DND-41 (cell line): ENCODE measurements at regions not wholly inside any gene's neighbourhood (a gene's known extent, or its start where the extent isn't known, plus 50 kb on each side); places are given as distances from the start of the nearest gene placed in this dataset.

Experiments
- ATAC-seq: fragments of 200-7000 bp; cut with Tn5 transposase; 3 replicates; pipeline ENCODE4 v1.9.1; 2021; ENCODE audit warnings: low read depth; ENCODE audit not compliant: insufficient read depth
- DNase-seq: peaks from one replicate; pipeline ENCODE4 v3.0.0-alpha.2; 2020
- H2AFZ ChIP-seq: 2 replicates; pipeline ENCODE4 v1.6.0; 2012; ENCODE audit warnings: low read depth, low read length
- H3K27ac ChIP-seq: 2 replicates; pipeline ENCODE4 v1.5.1; 2012; ENCODE audit warnings: low read length, inconsistent platforms
- H3K27me3 ChIP-seq: fragments of 200-600 bp; sonication (generic); 2 replicates; pipeline ENCODE4 v1.6.0; 2012; ENCODE audit warnings: low read length, mild to moderate bottlenecking, inconsistent platforms; ENCODE audit not compliant: insufficient read depth, poor library complexity
- H3K36me3 ChIP-seq: 2 replicates; pipeline ENCODE4 v1.5.1; 2012; ENCODE audit warnings: low read length, inconsistent platforms; ENCODE audit not compliant: insufficient read depth
- H3K4me1 ChIP-seq: 2 replicates; pipeline ENCODE4 v1.5.1; 2012; ENCODE audit warnings: mild to moderate bottlenecking, low read length; ENCODE audit not compliant: insufficient read depth
- H3K4me2 ChIP-seq: 2 replicates; pipeline ENCODE4 v1.6.0; 2012; ENCODE audit warnings: mild to moderate bottlenecking, moderate library complexity, low read length, inconsistent platforms; ENCODE audit not compliant: insufficient read depth
- H3K4me3 ChIP-seq, 2 experiments: fragments of 200-600 bp in 1 of 2; shearing (Covaris generic) in 1 of 2; 2 replicates each; pipeline ENCODE4 v1.5.1; 2012 to 2016; ENCODE audit warnings: inconsistent platforms in 2 of 2, low read length in 2 of 2, mild to moderate bottlenecking in 2 of 2, low read depth in 1 of 2, moderate library complexity in 1 of 2
- H3K79me2 ChIP-seq: 2 replicates; pipeline ENCODE4 v1.6.0; 2012; ENCODE audit warnings: low read length, inconsistent platforms; ENCODE audit not compliant: insufficient read depth
- H3K9ac ChIP-seq: 2 replicates; pipeline ENCODE4 v1.6.0; 2012; ENCODE audit warnings: low read depth, mild to moderate bottlenecking, inconsistent platforms, low read length, moderate library complexity
- H3K9me3 ChIP-seq: 2 replicates; pipeline ENCODE4 v1.5.1; 2012; ENCODE audit warnings: low read length, moderate library complexity, mild to moderate bottlenecking, inconsistent platforms; ENCODE audit not compliant: insufficient read depth, severe bottlenecking
- H4K20me1 ChIP-seq: 2 replicates; pipeline ENCODE4 v1.6.0; 2012; ENCODE audit warnings: low read length; ENCODE audit not compliant: insufficient read depth
- CTCF ChIP-seq: IDR thresholded peaks from 2 replicates; pipeline ENCODE4 v1.5.1; 2012; ENCODE audit warnings: borderline replicate concordance, low read length, moderate library complexity, mild to moderate bottlenecking; ENCODE audit not compliant: poor library complexity, severe bottlenecking; ENCODE audit errors: extremely low read depth
- EZH2 ChIP-seq: IDR thresholded peaks from 3 replicates; pipeline ENCODE4 v1.6.1; 2012; ENCODE audit warnings: borderline replicate concordance, low read depth, mild to moderate bottlenecking, moderate library complexity, low read length, inconsistent platforms; ENCODE audit not compliant: severe bottlenecking

GRCh38 chr10:78692071-78692470 is 376.7 kb upstream of the ZMIZ1 start:
- ATAC-seq (no peak), DNase-seq (no peak)
- no peak for TF ChIP-seq EZH2
- TF ChIP-seq CTCF: no peak
- Histone ChIP-seq H3K4me2 (no peak overlapping the region), H3K36me3 (no peaks in the 10 kb centered on the region), H3K27ac (no peak overlapping the region), H3K27me3 (peaks cover 13% of the 10 kb centered on the region), H4K20me1 (no peaks in the 10 kb centered on the region), H3K79me2 (no peaks in the 10 kb centered on the region), H3K4me1 (no peaks in the 10 kb centered on the region), H3K9me3 (no peaks in the 10 kb centered on the region), H3K9ac (no peak overlapping the region), H2AFZ (no peak overlapping the region), H3K4me3 (no peak overlapping the region)

- Histone ChIP-seq H3K4me2 (no peak overlapping the region), H3K79me2 (no peaks in the 10 kb centered on the region), H3K9me3 (no peaks in the 10 kb centered on the region), H2AFZ (no peak overlapping the region), H3K9ac (no peak overlapping the region), H3K4me1 (no peaks in the 10 kb centered on the region), H3K27me3 (peaks cover 23% of the 10 kb centered on the region), H3K4me3 (no peak overlapping the region), H3K27ac (no peak overlapping the region), H4K20me1 (no peaks in the 10 kb centered on the region), H3K36me3 (no peaks in the 10 kb centered on the region)
- TF ChIP-seq EZH2 (no peak), CTCF (no peak)
- no peak for ATAC-seq
- no peak for DNase-seq
These were observed 372.9 kb upstream of the ZMIZ1 start for GRCh38 chr10:78695846-78696245.

GRCh38 chr10:78696791-78697395 is 371.9 kb upstream of the ZMIZ1 start:
- TF ChIP-seq EZH2: no peak
- TF ChIP-seq CTCF: no peak
- no peak overlapping the region for H2AFZ ChIP-seq

More at GRCh38 chr10:78696791-78697395, 371.9 kb upstream of the ZMIZ1 start:
- H3K9me3 ChIP-seq: no peaks in the 10 kb centered on the region
- H3K4me3 ChIP-seq: no peak overlapping the region
- ATAC-seq (no peak), DNase-seq (no peak)
- H3K36me3 ChIP-seq: no peaks in the 10 kb centered on the region
- no peaks in the 10 kb centered on the region for H3K79me2 ChIP-seq
- no peaks in the 10 kb centered on the region for H3K4me1 ChIP-seq
- no peak overlapping the region for H3K27ac ChIP-seq
- no peak overlapping the region for H3K9ac ChIP-seq
- H3K27me3 ChIP-seq: peaks cover 27% of the 10 kb centered on the region
- no peak overlapping the region for H3K4me2 ChIP-seq
- H4K20me1 ChIP-seq: no peaks in the 10 kb centered on the region
